HL-60 (cell line): ENCODE measurements at regions not wholly inside any gene's neighbourhood (a gene's known extent, or its start where the extent isn't known, plus 50 kb on each side); places are given as distances from the start of the nearest gene placed in this dataset.

Source experiments
- POLR2AphosphoS5 ChIP-seq: IDR thresholded peaks from 2 replicates; pipeline ENCODE4 v1.6.1; 2012; ENCODE audit warnings: low read depth
- TF ChIP-seq, protein P1 (sequence below): IDR thresholded peaks from one replicate; pipeline ENCODE4 v1.5.1; 2011; ENCODE audit warnings: low read length, control low read depth, inconsistent platforms; ENCODE audit not compliant: insufficient read depth
- TF ChIP-seq, protein P2 (sequence below): IDR thresholded peaks from 2 replicates; pipeline ENCODE4 v1.6.1; 2012; ENCODE audit warnings: low read depth; ENCODE audit not compliant: insufficient replicate concordance

DNA sequence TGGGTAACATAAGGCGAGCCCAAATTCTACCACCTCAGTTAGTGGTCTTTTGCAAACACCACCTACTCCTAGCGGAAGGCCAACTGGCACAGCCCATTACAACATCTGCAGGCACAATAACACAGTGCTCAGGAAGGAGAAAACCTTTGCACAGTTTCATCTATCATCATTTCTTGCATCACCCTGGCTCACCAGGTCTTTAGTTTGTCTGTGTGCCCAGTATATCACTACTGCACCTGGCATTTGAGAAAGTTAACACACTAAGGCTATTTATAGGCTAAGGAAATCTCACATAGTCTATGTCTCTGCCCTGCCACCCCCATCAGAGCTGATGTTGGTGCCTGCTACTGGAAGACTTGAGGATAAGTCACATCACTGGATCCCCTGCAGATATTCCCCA lies 484.0 kb downstream of the SATB2 start:
- TF ChIP-seq, protein P1, sequence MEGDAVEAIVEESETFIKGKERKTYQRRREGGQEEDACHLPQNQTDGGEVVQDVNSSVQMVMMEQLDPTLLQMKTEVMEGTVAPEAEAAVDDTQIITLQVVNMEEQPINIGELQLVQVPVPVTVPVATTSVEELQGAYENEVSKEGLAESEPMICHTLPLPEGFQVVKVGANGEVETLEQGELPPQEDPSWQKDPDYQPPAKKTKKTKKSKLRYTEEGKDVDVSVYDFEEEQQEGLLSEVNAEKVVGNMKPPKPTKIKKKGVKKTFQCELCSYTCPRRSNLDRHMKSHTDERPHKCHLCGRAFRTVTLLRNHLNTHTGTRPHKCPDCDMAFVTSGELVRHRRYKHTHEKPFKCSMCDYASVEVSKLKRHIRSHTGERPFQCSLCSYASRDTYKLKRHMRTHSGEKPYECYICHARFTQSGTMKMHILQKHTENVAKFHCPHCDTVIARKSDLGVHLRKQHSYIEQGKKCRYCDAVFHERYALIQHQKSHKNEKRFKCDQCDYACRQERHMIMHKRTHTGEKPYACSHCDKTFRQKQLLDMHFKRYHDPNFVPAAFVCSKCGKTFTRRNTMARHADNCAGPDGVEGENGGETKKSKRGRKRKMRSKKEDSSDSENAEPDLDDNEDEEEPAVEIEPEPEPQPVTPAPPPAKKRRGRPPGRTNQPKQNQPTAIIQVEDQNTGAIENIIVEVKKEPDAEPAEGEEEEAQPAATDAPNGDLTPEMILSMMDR = no peak
- TF ChIP-seq POLR2AphosphoS5 = no peak
- TF ChIP-seq, protein P2, sequence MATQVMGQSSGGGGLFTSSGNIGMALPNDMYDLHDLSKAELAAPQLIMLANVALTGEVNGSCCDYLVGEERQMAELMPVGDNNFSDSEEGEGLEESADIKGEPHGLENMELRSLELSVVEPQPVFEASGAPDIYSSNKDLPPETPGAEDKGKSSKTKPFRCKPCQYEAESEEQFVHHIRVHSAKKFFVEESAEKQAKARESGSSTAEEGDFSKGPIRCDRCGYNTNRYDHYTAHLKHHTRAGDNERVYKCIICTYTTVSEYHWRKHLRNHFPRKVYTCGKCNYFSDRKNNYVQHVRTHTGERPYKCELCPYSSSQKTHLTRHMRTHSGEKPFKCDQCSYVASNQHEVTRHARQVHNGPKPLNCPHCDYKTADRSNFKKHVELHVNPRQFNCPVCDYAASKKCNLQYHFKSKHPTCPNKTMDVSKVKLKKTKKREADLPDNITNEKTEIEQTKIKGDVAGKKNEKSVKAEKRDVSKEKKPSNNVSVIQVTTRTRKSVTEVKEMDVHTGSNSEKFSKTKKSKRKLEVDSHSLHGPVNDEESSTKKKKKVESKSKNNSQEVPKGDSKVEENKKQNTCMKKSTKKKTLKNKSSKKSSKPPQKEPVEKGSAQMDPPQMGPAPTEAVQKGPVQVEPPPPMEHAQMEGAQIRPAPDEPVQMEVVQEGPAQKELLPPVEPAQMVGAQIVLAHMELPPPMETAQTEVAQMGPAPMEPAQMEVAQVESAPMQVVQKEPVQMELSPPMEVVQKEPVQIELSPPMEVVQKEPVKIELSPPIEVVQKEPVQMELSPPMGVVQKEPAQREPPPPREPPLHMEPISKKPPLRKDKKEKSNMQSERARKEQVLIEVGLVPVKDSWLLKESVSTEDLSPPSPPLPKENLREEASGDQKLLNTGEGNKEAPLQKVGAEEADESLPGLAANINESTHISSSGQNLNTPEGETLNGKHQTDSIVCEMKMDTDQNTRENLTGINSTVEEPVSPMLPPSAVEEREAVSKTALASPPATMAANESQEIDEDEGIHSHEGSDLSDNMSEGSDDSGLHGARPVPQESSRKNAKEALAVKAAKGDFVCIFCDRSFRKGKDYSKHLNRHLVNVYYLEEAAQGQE = no peak
